ENCODE measurements at regions not wholly inside any gene's neighbourhood (a gene's known extent, or its start where the extent isn't known, plus 50 kb on each side); places are given as distances from the start of the nearest gene placed in this dataset.
"Not testable (repeated sequence)": the region's sequence is repeated elsewhere in the genome, so short reads cannot be mapped to it uniquely, and the experiment has no call there.

DNA sequence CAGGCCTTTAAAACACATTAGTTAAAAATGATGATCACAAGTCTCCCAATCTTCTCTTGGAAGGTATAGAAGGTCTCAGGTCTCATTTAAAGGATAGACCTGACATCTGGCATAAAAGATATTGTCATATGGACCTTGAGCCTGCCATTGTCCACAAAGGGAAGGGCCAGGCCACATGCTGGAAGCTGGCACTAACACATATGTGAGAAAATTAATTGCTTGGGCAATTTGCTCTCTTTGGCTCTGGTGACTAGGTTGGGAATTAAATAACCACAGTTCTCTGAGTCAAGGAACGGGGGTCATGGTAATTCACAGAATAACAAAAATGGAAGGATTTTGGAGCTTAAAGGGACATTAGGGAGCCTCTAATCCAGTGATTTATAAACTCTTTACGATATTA lies 727.3 kb downstream of the BCL11A start:
- TF ChIP-seq, protein P1, sequence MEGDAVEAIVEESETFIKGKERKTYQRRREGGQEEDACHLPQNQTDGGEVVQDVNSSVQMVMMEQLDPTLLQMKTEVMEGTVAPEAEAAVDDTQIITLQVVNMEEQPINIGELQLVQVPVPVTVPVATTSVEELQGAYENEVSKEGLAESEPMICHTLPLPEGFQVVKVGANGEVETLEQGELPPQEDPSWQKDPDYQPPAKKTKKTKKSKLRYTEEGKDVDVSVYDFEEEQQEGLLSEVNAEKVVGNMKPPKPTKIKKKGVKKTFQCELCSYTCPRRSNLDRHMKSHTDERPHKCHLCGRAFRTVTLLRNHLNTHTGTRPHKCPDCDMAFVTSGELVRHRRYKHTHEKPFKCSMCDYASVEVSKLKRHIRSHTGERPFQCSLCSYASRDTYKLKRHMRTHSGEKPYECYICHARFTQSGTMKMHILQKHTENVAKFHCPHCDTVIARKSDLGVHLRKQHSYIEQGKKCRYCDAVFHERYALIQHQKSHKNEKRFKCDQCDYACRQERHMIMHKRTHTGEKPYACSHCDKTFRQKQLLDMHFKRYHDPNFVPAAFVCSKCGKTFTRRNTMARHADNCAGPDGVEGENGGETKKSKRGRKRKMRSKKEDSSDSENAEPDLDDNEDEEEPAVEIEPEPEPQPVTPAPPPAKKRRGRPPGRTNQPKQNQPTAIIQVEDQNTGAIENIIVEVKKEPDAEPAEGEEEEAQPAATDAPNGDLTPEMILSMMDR (IDR thresholded peaks at IDR 0.05; ENCODE audit: low read depth, low read length), result no peak
- Histone ChIP-seq H3K27ac (no peak overlapping the region), H3K27me3 (ENCODE audit: insufficient read depth, low read depth, severe bottlenecking) (no peaks in the 10 kb centered on the region), H3K9me3 (ENCODE audit: severe bottlenecking) (no peaks in the 10 kb centered on the region), H3K4me3 (ENCODE audit: low read depth, low read length) (no peak overlapping the region), H3K36me3 (no peaks in the 10 kb centered on the region)
- DNase-seq, result no peak

DNA sequence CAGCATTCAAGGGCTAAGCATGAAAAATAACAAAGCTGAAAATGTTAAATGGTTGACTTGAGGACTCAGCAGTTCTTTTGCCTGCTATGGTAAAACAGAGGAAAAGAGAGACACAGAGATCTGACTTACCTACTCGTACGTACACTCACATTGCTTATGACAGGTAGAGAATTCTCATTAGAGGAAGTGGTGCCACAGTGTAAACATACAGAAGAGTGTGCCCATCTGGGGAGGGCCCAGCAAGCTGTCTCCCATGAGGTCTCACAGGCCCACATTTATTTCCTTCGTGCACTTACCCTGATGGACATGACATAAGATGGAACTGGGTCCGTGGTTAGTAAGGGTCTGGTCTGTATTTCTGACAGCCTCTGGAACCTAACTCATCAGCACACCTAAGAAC lies 729.1 kb downstream of the BCL11A start:
- DNase-seq, result no peak
- no peaks in the 10 kb centered on the region for H3K9me3 ChIP-seq (ENCODE audit: severe bottlenecking)
- no peak overlapping the region for H3K27ac ChIP-seq
- TF ChIP-seq, protein P1 (IDR thresholded peaks at IDR 0.05; ENCODE audit: low read depth, low read length), result no peak
- no peaks in the 10 kb centered on the region for H3K36me3 ChIP-seq
- H3K27me3 ChIP-seq (ENCODE audit: insufficient read depth, low read depth, severe bottlenecking), result no peaks in the 10 kb centered on the region
- H3K4me3 ChIP-seq (ENCODE audit: low read depth, low read length), result no peak overlapping the region

DNA sequence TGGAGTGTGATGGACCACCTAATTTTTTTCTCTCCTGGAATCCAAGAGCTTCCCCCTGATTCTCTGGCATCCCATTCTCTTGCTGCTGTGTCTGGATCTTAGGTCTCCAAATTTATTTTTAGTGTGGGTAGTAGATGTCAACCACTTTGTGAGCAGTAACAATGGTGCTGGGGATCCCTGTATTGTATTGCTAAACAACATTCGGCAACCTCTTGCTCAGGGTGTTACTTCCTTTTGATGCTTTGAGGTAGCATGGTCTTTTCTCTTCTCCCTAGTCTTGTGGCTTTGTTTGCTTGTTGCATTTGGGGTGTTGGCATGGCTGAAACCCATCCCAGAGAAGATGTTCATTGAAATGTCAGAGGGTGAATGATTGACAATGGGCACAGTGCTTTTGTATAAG lies 737.4 kb downstream of the BCL11A start:
- TF ChIP-seq, protein P1 (IDR thresholded peaks at IDR 0.05; ENCODE audit: low read depth, low read length), result no peak
- Histone ChIP-seq H3K27me3 (ENCODE audit: insufficient read depth, low read depth, severe bottlenecking) (no peaks in the 10 kb centered on the region), H3K27ac (no peak overlapping the region), H3K4me3 (ENCODE audit: low read depth, low read length) (no peak overlapping the region), H3K36me3 (no peaks in the 10 kb centered on the region), H3K9me3 (ENCODE audit: severe bottlenecking) (no peaks in the 10 kb centered on the region)
- no peak for DNase-seq

DNA sequence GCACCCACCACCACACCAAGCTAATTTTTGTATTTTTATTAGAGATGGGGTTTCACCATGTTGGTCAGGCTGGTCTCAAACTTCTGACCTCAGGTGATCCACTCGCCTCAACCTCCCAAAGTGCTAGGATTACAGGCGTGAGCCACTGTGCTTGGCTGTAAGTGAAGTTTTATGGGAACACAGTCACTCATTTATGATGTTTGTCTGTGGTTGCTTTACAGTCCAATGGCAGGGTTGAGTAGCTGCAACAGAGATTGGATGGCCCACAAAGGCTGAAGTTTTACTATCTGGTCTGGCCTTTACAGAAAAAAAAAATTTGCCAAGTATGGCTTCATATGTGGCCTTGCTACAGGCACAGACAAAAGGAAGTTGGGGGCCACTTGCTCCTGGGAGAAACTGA lies 743.2 kb downstream of the BCL11A start:
- not testable (repeated sequence) for H3K9me3 ChIP-seq (ENCODE audit: severe bottlenecking); H3K27me3 ChIP-seq (ENCODE audit: insufficient read depth, low read depth, severe bottlenecking); H3K36me3 ChIP-seq; H3K27ac ChIP-seq; H3K4me3 ChIP-seq (ENCODE audit: low read depth, low read length); DNase-seq

DNA sequence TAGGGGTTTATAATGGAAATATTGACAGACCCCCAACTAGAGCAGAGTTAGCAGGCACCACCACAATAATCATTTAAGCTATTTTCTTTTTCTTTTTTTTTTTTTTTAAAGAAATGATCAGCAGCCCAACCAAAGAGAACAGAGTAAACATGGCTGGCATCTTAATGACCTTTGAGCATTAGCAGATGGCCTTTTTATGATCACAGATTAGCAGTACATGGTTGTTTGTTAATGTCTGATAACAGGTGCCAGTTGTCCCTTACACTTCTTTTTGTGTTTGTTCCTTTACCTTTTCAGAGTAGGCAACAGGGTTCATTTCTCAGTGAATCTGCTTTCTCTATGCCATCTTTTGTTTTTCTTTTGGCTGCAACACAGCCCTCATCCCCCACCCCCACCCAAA lies 747.0 kb downstream of the BCL11A start:
- Histone ChIP-seq H3K4me3 (ENCODE audit: low read depth, low read length) (no peak overlapping the region), H3K27ac (no peak overlapping the region), H3K9me3 (ENCODE audit: severe bottlenecking) (no peaks in the 10 kb centered on the region), H3K36me3 (no peaks in the 10 kb centered on the region), H3K27me3 (ENCODE audit: insufficient read depth, low read depth, severe bottlenecking) (no peaks in the 10 kb centered on the region)
- no peak for DNase-seq
- TF ChIP-seq, protein P1 (IDR thresholded peaks at IDR 0.05; ENCODE audit: low read depth, low read length), result no peak

DNA sequence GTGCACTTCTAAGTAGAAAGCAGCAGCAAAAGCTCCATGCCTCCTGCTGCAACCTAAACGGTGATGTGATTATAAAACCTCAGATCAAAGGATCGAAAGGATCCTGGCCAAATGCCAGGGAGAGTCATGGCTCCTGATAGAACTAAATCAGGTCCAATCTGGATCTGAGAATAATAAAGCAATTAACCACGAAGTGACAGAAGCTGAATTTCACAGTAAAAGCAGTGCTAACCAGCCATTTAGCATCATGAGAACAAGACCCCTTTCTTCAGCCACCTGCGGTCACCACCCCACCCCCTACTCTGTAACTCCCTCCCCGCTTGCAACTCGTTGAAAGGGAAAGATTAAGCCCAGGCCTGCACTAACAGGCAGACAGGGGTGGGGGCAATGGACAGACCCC lies 748.7 kb downstream of the BCL11A start:
- no peaks in the 10 kb centered on the region for H3K36me3 ChIP-seq
- H3K27me3 ChIP-seq (ENCODE audit: insufficient read depth, low read depth, severe bottlenecking), result no peaks in the 10 kb centered on the region
- no peaks in the 10 kb centered on the region for H3K9me3 ChIP-seq (ENCODE audit: severe bottlenecking)
- TF ChIP-seq, protein P1 (IDR thresholded peaks at IDR 0.05; ENCODE audit: low read depth, low read length), result no peak
- H3K27ac ChIP-seq, result no peak overlapping the region
- no peak for DNase-seq
- no peak overlapping the region for H3K4me3 ChIP-seq (ENCODE audit: low read depth, low read length)

Data from WERI-Rb-1 (cell line).